BJ (cell line): ENCODE measurements at regions not wholly inside any gene's neighbourhood (a gene's known extent, or its start where the extent isn't known, plus 50 kb on each side); places are given as distances from the start of the nearest gene placed in this dataset.

Experiments
- CTCF ChIA-PET: fragments of 350-600 bp; formaldehyde crosslinking; extraction: SDS; loops from one replicate; lab custom pipeline; 2021; ENCODE audit warnings: antibody characterized with exemption, inconsistent platforms; lab: Yijun Ruan, JAX
- POLR2A ChIA-PET: fragments of 300-600 bp; sonication (Branson Sonifier 250); formaldehyde crosslinking; extraction: SDS; loops from one replicate; lab custom pipeline; 2021; ENCODE audit warnings: antibody characterized with exemption; lab: Charles Lee
- DNase-seq: peaks from one replicate; pipeline ENCODE4 v3.0.0-alpha.2; 2011; ENCODE audit warnings: low read depth
- H3K27me3 ChIP-seq: 2 replicates; pipeline ENCODE4 v1.6.0; 2011; ENCODE audit warnings: low read length; ENCODE audit not compliant: control insufficient read depth, insufficient read depth
- H3K36me3 ChIP-seq: 2 replicates; pipeline ENCODE4 v1.5.1; 2011; ENCODE audit warnings: low read length; ENCODE audit not compliant: control insufficient read depth, insufficient read depth
- H3K4me3 ChIP-seq: 2 replicates; pipeline ENCODE4 v1.5.1; 2011; ENCODE audit warnings: low read depth, mild to moderate bottlenecking, control low read depth, low read length
- TF ChIP-seq, protein P1 (sequence below): IDR thresholded peaks from 2 replicates; pipeline ENCODE4 v1.5.1; 2011; ENCODE audit warnings: low read depth, mild to moderate bottlenecking, control low read depth, inconsistent platforms, low read length, moderate library complexity; ENCODE audit not compliant: insufficient read depth

DNA sequence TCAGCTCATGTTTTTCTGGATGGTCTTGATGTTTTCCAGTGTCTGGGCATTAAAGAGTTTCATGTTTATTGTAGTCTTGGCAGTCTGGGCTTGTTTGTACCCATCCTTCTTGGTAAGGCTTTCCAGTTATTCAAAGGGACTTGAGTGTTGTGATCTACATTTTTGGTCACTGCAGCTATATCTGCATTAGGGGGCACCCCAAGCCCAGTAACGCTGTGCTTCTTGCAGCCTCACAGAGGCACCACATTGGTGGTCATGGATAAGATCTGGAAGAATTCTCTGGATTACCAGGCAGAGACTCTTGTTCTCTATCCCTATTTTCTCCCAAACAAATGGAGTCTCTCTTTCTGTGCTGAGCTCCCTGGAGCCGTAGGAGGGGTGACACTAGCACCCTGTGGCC, 451.5 kb upstream of the FAT3 start:
- Histone ChIP-seq H3K4me3 (no peak overlapping the region), H3K27me3 (no peaks in the 10 kb centered on the region), H3K36me3 (no peaks in the 10 kb centered on the region)
- POLR2A ChIA-PET: no interaction called here
- TF ChIP-seq, protein P1, sequence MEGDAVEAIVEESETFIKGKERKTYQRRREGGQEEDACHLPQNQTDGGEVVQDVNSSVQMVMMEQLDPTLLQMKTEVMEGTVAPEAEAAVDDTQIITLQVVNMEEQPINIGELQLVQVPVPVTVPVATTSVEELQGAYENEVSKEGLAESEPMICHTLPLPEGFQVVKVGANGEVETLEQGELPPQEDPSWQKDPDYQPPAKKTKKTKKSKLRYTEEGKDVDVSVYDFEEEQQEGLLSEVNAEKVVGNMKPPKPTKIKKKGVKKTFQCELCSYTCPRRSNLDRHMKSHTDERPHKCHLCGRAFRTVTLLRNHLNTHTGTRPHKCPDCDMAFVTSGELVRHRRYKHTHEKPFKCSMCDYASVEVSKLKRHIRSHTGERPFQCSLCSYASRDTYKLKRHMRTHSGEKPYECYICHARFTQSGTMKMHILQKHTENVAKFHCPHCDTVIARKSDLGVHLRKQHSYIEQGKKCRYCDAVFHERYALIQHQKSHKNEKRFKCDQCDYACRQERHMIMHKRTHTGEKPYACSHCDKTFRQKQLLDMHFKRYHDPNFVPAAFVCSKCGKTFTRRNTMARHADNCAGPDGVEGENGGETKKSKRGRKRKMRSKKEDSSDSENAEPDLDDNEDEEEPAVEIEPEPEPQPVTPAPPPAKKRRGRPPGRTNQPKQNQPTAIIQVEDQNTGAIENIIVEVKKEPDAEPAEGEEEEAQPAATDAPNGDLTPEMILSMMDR: 0 out of 2 replicates have a peak, but pooled peaks have one; percentile 7
- no peak for DNase-seq
- CTCF ChIA-PET: no interaction called here

GRCh38 chr11:91771961-91772360, 452.7 kb upstream of the FAT3 start:
- Histone ChIP-seq H3K27me3 (no peaks in the 10 kb centered on the region), H3K4me3 (no peak overlapping the region), H3K36me3 (no peaks in the 10 kb centered on the region)
- DNase-seq: no peak
- ChIA-PET CTCF (no interaction called here), POLR2A (no interaction called here)
- TF ChIP-seq, protein P1: no peak

GRCh38 chr11:91768783-91769182, 455.8 kb upstream of the FAT3 start:
- ChIA-PET POLR2A (no interaction called here), CTCF (no interaction called here)
- no peaks in the 10 kb centered on the region for H3K36me3 ChIP-seq
- H3K27me3 ChIP-seq: no peaks in the 10 kb centered on the region
- no peak overlapping the region for H3K4me3 ChIP-seq
- TF ChIP-seq, protein P1: no peak
- DNase-seq: no peak

- TF ChIP-seq, protein P1: no peak
- no peaks in the 10 kb centered on the region for H3K27me3 ChIP-seq
- ChIA-PET CTCF (no interaction called here), POLR2A (no interaction called here)
- DNase-seq: no peak
- H3K4me3 ChIP-seq: no peak overlapping the region
- no peaks in the 10 kb centered on the region for H3K36me3 ChIP-seq
These were observed 461.3 kb upstream of the FAT3 start for GRCh38 chr11:91763331-91763730.

DNA sequence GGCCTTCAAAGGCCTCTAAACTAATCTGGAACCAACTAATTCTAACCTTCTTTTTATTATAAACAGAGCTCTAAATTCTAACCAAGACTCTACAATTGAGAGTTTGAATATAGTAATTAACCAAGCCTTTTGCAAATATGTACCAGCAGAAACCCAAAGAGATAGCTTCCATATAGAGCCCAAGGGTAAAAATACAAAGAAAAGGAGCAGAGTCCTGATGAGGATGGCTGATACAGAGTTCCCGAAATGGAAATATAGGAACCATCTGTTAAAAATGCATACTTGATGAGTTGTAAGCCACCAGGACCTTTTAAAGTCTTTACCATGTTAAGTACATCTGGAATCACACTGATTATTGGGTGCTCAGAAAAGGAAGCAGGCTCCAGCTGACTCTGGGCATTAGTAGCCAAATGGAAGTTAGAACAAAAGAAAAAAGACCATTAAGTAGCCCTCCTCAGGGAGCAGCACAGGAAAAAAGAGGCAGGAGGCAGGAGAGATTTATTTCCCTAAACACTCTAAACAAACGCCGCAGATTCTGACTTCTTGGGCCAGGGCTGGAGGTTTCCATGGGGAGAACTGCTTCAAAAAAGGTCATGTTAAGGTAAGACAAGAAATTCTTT, 463.1 kb upstream of the FAT3 start:
- DNase-seq: no peak
- CTCF ChIA-PET: interaction anchor here (0.6 kb wide), 2 partner anchors 10 to 54 kb away, joined by 3 to 4 read pairs; no protein-coding TSS in a partner anchor
- H3K36me3 ChIP-seq: no peaks in the 10 kb centered on the region
- POLR2A ChIA-PET: no interaction called here
- TF ChIP-seq, protein P1: no peak
- H3K4me3 ChIP-seq: no peak overlapping the region
- no peaks in the 10 kb centered on the region for H3K27me3 ChIP-seq
